SK-N-SH (cell line): ENCODE measurements at regions not wholly inside any gene's neighbourhood (a gene's known extent, or its start where the extent isn't known, plus 50 kb on each side); places are given as distances from the start of the nearest gene placed in this dataset.

Experiments
- CHD2 ChIP-seq: fragments of 150-350 bp; IDR thresholded peaks from 2 replicates; pipeline ENCODE4 v1.6.1; 2018; ENCODE audit warnings: low read length; ENCODE audit not compliant: partially characterized antibody
- CTCF ChIP-seq: fragments of 200-600 bp; sonication (generic); IDR thresholded peaks from 2 replicates; pipeline ENCODE4 v1.6.1; 2017; ENCODE audit warnings: antibody characterized with exemption, mild to moderate bottlenecking, moderate library complexity
- EP300 ChIP-seq, 2 experiments: IDR thresholded peaks; 2 replicates each; pipeline versions ENCODE4 v1.4.0 to v1.6.1; 2012; ENCODE audit warnings: borderline replicate concordance in 1 of 2, low read depth in 1 of 2, low read length in 1 of 2
- EZH2phosphoT487 ChIP-seq: fragments of 200-600 bp; sonication (generic); IDR thresholded peaks from 2 replicates; pipeline ENCODE4 v1.6.1; 2017; ENCODE audit warnings: low read depth, mixed run types, mild to moderate bottlenecking, antibody characterized with exemption, moderate library complexity, borderline replicate concordance
- POLR2AphosphoS5 ChIP-seq: IDR thresholded peaks from 2 replicates; pipeline ENCODE4 v1.6.1; 2012; ENCODE audit warnings: low read depth, low read length
- RAD21 ChIP-seq: IDR thresholded peaks from 2 replicates; pipeline ENCODE4 v1.6.1; 2012; ENCODE audit warnings: mild to moderate bottlenecking, low read length
- RCOR1 ChIP-seq: fragments of 150-350 bp; IDR thresholded peaks from 2 replicates; pipeline ENCODE4 v1.6.1; 2017; ENCODE audit warnings: antibody characterized with exemption, low read length
- REST ChIP-seq: IDR thresholded peaks from 2 replicates; pipeline ENCODE4 v1.6.1; 2012; ENCODE audit warnings: mild to moderate bottlenecking, low read depth, low read length, moderate library complexity
- SMC3 ChIP-seq: IDR thresholded peaks from 2 replicates; pipeline ENCODE4 v1.6.1; 2012; ENCODE audit warnings: low read depth, low read length, improper control_type of control experiment
- TAF1 ChIP-seq: IDR thresholded peaks from 2 replicates; pipeline ENCODE4 v1.6.1; 2012; ENCODE audit warnings: low read depth, mild to moderate bottlenecking, low read length, moderate library complexity, borderline replicate concordance
- TCF12 ChIP-seq: IDR thresholded peaks from 2 replicates; pipeline ENCODE4 v1.4.0; 2012
- USF2 ChIP-seq: fragments of 150-350 bp; IDR thresholded peaks from 2 replicates; pipeline ENCODE4 v1.6.1; 2017; ENCODE audit warnings: antibody characterized with exemption, low read length, low read depth, borderline replicate concordance
- YY1 ChIP-seq: IDR thresholded peaks from 2 replicates; pipeline ENCODE4 v1.4.0; 2012; ENCODE audit warnings: low read depth, mild to moderate bottlenecking
- ZBTB33 ChIP-seq: IDR thresholded peaks from 2 replicates; pipeline ENCODE4 v1.4.0; 2012; ENCODE audit warnings: low read depth, borderline replicate concordance

- no peak for TF ChIP-seq RCOR1
- no peak for TF ChIP-seq POLR2AphosphoS5
- no peak for TF ChIP-seq CTCF
- TF ChIP-seq USF2 = no peak
- TF ChIP-seq CHD2 = no peak
- TF ChIP-seq EP300 (IDR thresholded peaks at IDR 0.05; ENCODE audit: borderline replicate concordance in 1 of 2, low read depth in 1 of 2, low read length in 1 of 2) = no peak
- no peak for TF ChIP-seq TAF1
- no peak for TF ChIP-seq ZBTB33
- no peak for TF ChIP-seq TCF12
- TF ChIP-seq REST = no peak
- TF ChIP-seq YY1 = no peak
- TF ChIP-seq RAD21 = no peak
- TF ChIP-seq EZH2phosphoT487 = no peak
- TF ChIP-seq SMC3 = no peak
These were observed 504.6 kb downstream of the RASEF start for GRCh38 chr9:82558346-82558745.
